Smooth muscle cell (in vitro differentiated cells): ENCODE measurements at regions not wholly inside any gene's neighbourhood (a gene's known extent, or its start where the extent isn't known, plus 50 kb on each side); places are given as distances from the start of the nearest gene placed in this dataset.

ENCODE experiments used
- DNase-seq: peaks from one replicate; lab custom pipeline; 2025; ENCODE audit not compliant: unreplicated experiment; lab: John Stamatoyannopoulos, UW
- H2AFZ ChIP-seq: fragments of 200-600 bp; sonication (generic); 2 replicates; pipeline ENCODE4 v1.6.0; 2016; ENCODE audit warnings: antibody characterized with exemption, low read depth, mild to moderate bottlenecking
- H3F3A ChIP-seq: fragments of 200-600 bp; sonication (generic); 2 replicates; pipeline ENCODE4 v1.6.0; 2017; ENCODE audit warnings: antibody characterized with exemption, low read depth
- H3K27ac ChIP-seq: fragments of 200-600 bp; sonication (generic); 2 replicates; pipeline ENCODE4 v1.5.1; 2016; ENCODE audit warnings: low read depth, mild to moderate bottlenecking
- H3K27me3 ChIP-seq: fragments of 200-600 bp; sonication (generic); 2 replicates; pipeline ENCODE4 v1.6.1; 2016; ENCODE audit warnings: low read depth, mild to moderate bottlenecking
- H3K36me3 ChIP-seq: fragments of 200-600 bp; sonication (generic); 2 replicates; pipeline ENCODE4 v1.5.1; 2016; ENCODE audit warnings: low read depth
- H3K4me1 ChIP-seq: fragments of 200-600 bp; sonication (generic); 2 replicates; pipeline ENCODE4 v1.5.1; 2016; ENCODE audit warnings: low read depth
- H3K4me2 ChIP-seq: fragments of 200-600 bp; sonication (generic); 2 replicates; pipeline ENCODE4 v1.6.0; 2016; ENCODE audit warnings: mild to moderate bottlenecking
- H3K4me3 ChIP-seq: fragments of 200-600 bp; sonication (generic); 2 replicates; pipeline ENCODE4 v1.5.1; 2016; ENCODE audit warnings: mild to moderate bottlenecking
- H3K79me2 ChIP-seq: fragments of 200-600 bp; sonication (generic); 2 replicates; pipeline ENCODE4 v1.6.0; 2016; ENCODE audit warnings: low read depth, mild to moderate bottlenecking
- H3K9ac ChIP-seq: fragments of 200-600 bp; sonication (generic); 2 replicates; pipeline ENCODE4 v1.6.0; 2016; ENCODE audit warnings: low read depth
- H3K9me3 ChIP-seq: fragments of 200-600 bp; sonication (generic); replicated peaks from 2 replicates; pipeline ENCODE4 v1.5.1; 2016; ENCODE audit warnings: low read depth
- H4K20me1 ChIP-seq: fragments of 200-600 bp; sonication (generic); 2 replicates; pipeline ENCODE4 v1.6.0; 2016; ENCODE audit warnings: low read depth
- WGBS: methylation state at CpG from one replicate; pipeline ENCODE4 v1.1.7; 2016; ENCODE audit warnings: low lambda C conversion rate; 5-methylcytosine and 5-hydroxymethylcytosine counted together
- TF ChIP-seq, protein P1 (sequence below): fragments of 200-600 bp; sonication (generic); IDR thresholded peaks from 2 replicates; pipeline ENCODE4 v1.5.1; 2017; ENCODE audit warnings: borderline replicate concordance, mild to moderate bottlenecking, antibody characterized with exemption; ENCODE audit not compliant: insufficient read depth, poor library complexity, severe bottlenecking

GRCh38 chr7:132065989-132066603 lies 509.7 kb upstream of the PODXL start:
- Histone ChIP-seq H3K9me3 (no peaks in the 10 kb centered on the region), H3K4me2 (peak overlapping the region; percentile 70), H3K4me1 (peaks cover 14% of the 10 kb centered on the region), H3K27ac (peak overlapping the region; percentile 92), H2AFZ (peak overlapping the region; percentile 29), H4K20me1 (no peaks in the 10 kb centered on the region), H3F3A (peaks cover 6% of the 10 kb centered on the region), H3K36me3 (no peaks in the 10 kb centered on the region), H3K27me3 (no peaks in the 10 kb centered on the region), H3K9ac (peak overlapping the region; percentile 52), H3K79me2 (no peaks in the 10 kb centered on the region), H3K4me3 (no peak overlapping the region)
- no peak for DNase-seq
- TF ChIP-seq, protein P1, sequence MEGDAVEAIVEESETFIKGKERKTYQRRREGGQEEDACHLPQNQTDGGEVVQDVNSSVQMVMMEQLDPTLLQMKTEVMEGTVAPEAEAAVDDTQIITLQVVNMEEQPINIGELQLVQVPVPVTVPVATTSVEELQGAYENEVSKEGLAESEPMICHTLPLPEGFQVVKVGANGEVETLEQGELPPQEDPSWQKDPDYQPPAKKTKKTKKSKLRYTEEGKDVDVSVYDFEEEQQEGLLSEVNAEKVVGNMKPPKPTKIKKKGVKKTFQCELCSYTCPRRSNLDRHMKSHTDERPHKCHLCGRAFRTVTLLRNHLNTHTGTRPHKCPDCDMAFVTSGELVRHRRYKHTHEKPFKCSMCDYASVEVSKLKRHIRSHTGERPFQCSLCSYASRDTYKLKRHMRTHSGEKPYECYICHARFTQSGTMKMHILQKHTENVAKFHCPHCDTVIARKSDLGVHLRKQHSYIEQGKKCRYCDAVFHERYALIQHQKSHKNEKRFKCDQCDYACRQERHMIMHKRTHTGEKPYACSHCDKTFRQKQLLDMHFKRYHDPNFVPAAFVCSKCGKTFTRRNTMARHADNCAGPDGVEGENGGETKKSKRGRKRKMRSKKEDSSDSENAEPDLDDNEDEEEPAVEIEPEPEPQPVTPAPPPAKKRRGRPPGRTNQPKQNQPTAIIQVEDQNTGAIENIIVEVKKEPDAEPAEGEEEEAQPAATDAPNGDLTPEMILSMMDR, result no peak
- 72% methylated on average over 5 of the region's 5 CpGs for WGBS

DNA sequence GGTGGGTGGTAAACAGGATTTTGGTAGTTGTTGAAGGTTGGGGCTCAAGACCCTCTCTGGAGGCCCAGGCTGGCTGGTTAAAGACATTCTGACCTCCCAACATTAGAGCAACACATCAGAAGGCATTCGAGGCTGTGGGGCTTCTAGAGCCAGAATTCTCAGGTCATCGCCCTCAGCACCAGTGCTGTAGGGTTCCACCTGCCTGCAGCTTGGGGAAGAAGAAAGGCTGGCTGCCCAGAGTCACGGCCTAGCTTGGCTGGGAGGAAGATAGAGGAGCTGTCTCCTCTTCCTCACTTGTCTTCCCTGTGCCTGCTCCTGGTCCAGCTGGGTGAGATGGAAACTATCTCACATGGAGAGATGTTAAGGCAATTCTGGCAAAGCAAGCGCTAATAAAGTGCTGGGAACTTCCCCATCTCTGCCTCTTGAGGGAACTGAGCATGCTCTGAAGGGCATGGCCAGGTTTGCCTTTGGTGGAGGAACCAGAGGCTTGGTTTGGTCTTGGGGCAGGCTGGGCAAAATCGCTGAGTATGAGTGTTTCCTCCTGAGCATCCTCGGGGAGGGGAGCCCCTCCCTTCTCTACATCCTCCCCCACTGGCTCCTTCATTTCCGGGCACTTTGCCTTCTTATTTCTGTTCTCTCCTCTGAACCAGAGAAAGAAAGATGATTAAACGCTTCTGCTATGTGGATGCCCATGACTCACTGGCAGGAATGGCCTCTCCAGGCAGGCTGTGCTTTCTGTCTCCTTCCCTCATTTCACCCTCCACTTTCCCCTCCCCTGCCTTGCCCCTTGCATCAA lies 509.0 kb upstream of the PODXL start:
- H3K4me1 ChIP-seq, result peaks cover 14% of the 10 kb centered on the region
- H3K4me2 ChIP-seq, result peak overlapping the region; percentile 70
- H3F3A ChIP-seq, result peaks cover 6% of the 10 kb centered on the region
- H3K36me3 ChIP-seq, result no peaks in the 10 kb centered on the region
- H4K20me1 ChIP-seq, result no peaks in the 10 kb centered on the region
- H3K79me2 ChIP-seq, result no peaks in the 10 kb centered on the region
- peak overlapping the region; percentile 92 for H3K27ac ChIP-seq
- H3K4me3 ChIP-seq, result no peak overlapping the region
- DNase-seq, result peak; percentile 27
- peak overlapping the region; percentile 66 for H2AFZ ChIP-seq
- 43% methylated on average over 8 of the region's 8 CpGs for WGBS
- no peaks in the 10 kb centered on the region for H3K9me3 ChIP-seq
- TF ChIP-seq, protein P1, result no peak
- peak overlapping the region; percentile 52 for H3K9ac ChIP-seq
- no peaks in the 10 kb centered on the region for H3K27me3 ChIP-seq

- Histone ChIP-seq H4K20me1 (no peaks in the 10 kb centered on the region), H3K4me3 (no peak overlapping the region), H2AFZ (no peak overlapping the region), H3K9me3 (no peaks in the 10 kb centered on the region), H3K4me2 (no peak overlapping the region), H3K4me1 (peaks cover 14% of the 10 kb centered on the region), H3K27ac (no peak overlapping the region), H3K27me3 (no peaks in the 10 kb centered on the region), H3K9ac (no peak overlapping the region), H3F3A (peaks cover 6% of the 10 kb centered on the region), H3K79me2 (no peaks in the 10 kb centered on the region), H3K36me3 (no peaks in the 10 kb centered on the region)
- TF ChIP-seq, protein P1, result no peak
- DNase-seq, result no peak
- 87% methylated on average over 7 of the region's 7 CpGs for WGBS
These were observed 507.4 kb upstream of the PODXL start for GRCh38 chr7:132063800-132064199.
